Middle frontal gyrus (tissue), 1 donor: ENCODE measurements at regions not wholly inside any gene's neighbourhood (a gene's known extent, or its start where the extent isn't known, plus 50 kb on each side); places are given as distances from the start of the nearest gene placed in this dataset.
"Not testable (repeated sequence)": the region's sequence is repeated elsewhere in the genome, so short reads cannot be mapped to it uniquely, and the experiment has no call there.

Experiments
- DNase-seq: peaks from one replicate; pipeline ENCODE4 v3.0.0-alpha.2; 2015; ENCODE audit warnings: low spot score; ENCODE audit errors: extremely low spot score

GRCh38 chr9:103237571-103238109, 242.5 kb downstream of the CYLC2 start:
- DNase-seq = not testable (repeated sequence)

- DNase-seq = no peak
Observed at GRCh38 chr9:103242025-103242424, 246.9 kb downstream of the CYLC2 start.

DNA sequence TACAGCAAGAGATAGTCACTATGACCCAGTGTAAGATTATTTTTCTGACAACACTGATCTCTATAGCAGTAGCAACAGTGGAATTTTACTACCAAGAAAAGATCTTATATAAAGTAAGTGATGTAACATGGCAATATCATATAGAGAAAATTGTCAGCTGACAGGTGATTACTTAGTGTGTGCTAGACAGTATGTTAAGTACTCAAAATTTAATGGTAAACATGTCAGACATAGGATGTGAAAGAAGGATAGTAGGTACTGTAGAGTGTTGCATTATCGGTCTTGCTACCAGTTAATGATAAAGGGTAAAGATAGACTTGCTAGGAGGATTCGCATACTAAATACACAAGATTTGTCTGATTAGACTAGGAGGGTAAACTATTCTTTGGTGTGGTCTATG, 247.4 kb downstream of the CYLC2 start:
- no peak for DNase-seq

DNA sequence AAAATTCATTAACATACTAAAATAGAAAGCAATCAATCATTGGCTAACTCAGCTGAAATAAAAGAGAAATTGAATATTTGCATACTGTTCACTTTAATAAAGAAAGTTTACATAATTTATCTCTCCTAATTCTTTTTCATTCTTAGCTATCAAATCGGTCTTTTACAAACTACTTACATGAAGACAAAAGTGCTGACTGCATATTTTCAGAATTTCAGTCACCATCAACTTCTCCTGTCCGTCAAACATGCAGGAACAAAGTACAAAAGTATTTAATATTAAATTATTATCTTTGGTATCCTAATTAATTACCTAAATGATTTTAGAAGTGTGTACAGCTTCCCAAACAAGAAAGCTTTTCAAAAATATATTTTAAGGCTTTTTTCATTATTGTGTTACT, 248.4 kb downstream of the CYLC2 start:
- no peak for DNase-seq

GRCh38 chr9:103245369-103245768, 250.2 kb downstream of the CYLC2 start:
- DNase-seq = no peak

GRCh38 chr9:103261951-103262350, 266.8 kb downstream of the CYLC2 start:
- DNase-seq = no peak

- no peak for DNase-seq
Observed at GRCh38 chr9:103266064-103266463, 270.9 kb downstream of the CYLC2 start.

DNA sequence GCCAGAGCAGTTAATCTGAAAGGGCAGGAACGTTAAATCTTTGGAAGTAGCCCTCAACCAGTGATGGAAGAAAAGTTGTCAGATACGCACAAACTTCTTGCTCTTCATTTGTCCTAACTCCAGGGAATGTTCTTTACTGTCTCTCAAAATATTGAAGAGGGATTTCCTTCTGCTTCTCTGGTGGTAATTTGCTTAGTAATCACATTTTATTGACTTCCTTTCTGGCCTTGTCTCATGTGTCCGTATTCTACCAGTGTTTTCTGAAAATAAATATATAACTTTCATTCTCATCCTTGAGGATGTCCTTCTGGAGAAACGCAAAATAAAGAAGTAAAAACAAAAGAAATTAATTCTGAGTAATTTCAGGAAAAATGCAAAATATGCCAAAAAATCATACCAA, 282.1 kb downstream of the CYLC2 start:
- no peak for DNase-seq

GRCh38 chr9:103281126-103281525, 286.0 kb downstream of the CYLC2 start:
- no peak for DNase-seq

DNA sequence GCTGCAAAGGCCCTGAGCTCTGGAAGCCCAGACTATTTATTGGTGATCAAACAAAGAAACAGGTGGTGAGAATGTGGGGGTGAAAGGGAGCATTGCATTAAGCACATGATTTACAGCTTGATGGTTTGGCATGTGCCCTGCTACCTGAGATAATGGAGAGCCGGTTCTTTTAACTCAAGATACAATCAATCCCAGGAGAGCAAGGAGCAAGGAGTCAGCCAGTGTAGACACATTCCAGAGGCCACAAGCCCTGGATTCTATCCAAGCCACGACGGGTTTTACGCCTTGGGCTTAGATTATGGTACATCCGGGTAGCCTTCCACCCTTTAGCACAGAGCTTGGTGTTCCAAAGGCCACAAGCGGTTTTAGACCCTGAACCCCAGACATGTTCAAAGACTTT, 292.2 kb downstream of the CYLC2 start:
- no peak for DNase-seq

DNA sequence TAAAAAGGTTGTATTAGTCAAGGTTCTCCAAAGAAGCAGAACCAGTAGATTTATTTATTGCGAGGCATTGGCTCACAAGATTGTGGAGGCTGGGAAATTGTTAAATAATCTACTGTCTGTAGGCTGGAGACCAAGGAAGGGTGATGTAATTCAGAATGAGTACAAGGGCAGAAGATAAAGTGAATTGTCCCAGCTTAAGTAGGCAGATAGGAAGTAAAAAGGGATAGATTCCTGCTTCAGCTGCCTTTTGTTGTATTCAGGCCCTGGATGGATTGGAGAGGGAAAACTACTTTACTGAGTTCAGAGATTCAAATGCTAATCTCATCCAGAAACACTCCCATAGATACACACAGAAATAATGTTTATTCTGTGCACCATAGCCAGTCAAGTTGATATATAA, 301.1 kb downstream of the CYLC2 start:
- DNase-seq = no peak

DNA sequence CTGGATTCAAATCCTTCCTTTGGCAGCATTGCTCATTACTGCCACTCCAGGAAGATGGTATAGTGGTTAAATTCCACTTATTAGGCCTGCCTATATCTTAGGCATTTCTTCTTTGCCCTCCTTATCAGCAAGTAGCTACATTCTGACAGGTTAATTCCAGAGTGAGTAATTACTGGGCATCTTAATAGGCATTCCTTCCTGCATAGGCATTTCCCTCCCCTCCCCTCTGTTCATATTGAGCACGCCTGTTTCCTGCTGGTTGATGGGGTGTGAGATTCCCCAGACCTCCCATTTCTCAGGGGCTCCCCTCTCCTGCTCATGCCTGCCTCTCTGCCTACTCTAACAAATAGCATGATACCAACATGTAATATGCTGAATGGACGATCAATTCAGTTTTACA, 305.9 kb downstream of the CYLC2 start:
- DNase-seq = no peak

- DNase-seq = no peak
Observed at GRCh38 chr9:103304797-103305196, 309.7 kb downstream of the CYLC2 start.

GRCh38 chr9:103319979-103320378, 324.8 kb downstream of the CYLC2 start:
- DNase-seq = no peak

- no peak for DNase-seq
Observed at GRCh38 chr9:103323699-103324098, 328.6 kb downstream of the CYLC2 start.

DNA sequence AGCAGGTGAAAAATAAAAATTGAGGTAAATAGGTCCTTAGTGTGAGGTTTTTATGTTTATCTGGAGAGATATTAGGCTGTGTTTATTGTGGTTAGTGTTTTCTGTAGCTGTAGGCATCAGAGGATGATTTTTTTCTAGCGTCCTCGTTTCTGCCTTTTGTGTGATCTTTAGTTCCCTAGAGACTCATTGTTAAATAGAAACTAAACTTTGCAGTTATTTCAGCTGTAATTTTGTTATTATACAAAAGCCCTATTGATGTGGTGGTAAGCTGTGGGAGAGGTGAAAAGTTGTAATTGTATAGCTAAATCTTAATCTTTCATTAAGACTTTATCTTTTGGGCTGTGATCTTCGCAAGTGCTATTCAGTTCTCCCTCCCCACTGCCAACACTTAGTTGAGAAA, 340.3 kb downstream of the CYLC2 start:
- no peak for DNase-seq

DNA sequence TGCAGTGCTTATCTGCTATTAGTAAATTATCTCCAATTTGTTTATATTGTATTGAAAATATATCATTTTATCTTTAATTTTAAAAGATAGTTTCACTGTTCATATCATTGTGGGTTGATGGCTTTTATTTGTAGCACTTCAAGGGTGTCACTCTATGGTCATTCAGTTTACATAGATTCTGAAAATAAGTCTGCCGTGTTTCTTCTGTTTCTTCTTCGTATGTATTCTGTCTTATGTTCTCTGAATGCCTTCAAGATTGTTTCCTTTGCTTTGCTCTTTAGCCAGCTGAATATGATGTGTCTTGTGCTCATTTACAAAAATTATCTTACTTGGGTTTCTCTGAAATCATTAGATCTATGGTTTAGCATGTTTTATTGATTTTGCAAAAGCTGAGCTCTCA, 359.9 kb downstream of the CYLC2 start:
- DNase-seq = no peak

DNA sequence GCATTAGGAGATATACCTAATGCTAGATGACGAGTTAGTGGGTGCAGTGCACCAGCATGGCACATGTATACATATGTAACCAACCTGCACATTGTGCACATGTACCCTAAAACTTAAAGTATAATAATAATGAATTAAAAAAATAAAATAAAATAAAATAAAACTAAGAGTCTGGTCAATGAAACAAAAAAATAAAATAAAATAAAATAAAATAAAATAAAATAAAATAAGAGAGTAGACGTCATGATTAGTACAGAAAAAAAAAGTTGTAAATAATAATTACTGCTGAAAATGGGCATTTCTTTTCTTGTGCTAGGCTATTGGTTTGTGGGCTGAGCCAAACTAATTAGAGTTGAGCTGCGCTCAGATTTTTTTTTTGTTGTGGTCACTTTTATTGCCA, 362.8 kb downstream of the CYLC2 start:
- DNase-seq = not testable (repeated sequence)

- DNase-seq = no peak
Observed at GRCh38 chr9:103361906-103362305, 366.8 kb downstream of the CYLC2 start.

DNA sequence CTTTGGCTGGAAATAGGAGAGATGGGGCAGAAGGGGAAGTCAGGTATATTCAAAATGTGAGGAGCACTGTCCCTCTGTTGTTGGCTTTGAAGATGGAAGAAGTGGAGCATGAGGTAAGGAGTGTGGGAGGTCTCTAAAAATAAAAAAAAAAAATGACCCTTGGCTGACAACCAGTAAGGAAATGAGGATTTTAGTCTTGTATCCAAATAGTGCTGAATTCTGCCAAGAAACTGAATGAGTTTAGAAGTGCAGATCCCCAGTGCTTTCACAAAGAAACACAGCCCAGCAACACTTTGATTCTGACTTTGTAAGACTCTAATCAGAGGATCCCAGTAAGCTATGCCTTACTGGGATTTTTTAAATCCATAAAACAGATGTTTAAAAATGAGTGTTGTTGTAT, 367.9 kb downstream of the CYLC2 start:
- DNase-seq = no peak

- DNase-seq = no peak
Observed at GRCh38 chr9:103364753-103365152, 369.6 kb downstream of the CYLC2 start.

GRCh38 chr9:103371152-103371551, 376.0 kb downstream of the CYLC2 start:
- no peak for DNase-seq

DNA sequence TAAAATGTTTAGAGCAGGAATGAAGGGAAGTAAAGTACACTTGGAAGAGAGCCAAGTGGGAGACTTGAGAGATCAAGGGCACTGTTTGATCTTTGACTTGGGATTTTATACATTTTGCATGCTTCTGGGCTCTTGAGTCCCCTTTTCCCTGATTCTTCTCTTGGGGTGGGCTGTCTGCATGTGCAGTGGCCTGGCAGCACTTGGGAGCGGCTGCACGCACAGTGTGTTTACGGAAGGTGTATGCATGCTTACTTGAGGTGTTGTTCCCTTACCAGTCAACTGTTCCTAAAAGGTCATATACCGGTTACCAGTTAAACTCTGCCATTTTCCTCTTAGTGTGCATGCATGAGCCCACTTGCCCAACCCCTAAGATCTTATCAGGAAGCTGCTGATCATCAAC, 377.7 kb downstream of the CYLC2 start:
- DNase-seq = no peak

DNA sequence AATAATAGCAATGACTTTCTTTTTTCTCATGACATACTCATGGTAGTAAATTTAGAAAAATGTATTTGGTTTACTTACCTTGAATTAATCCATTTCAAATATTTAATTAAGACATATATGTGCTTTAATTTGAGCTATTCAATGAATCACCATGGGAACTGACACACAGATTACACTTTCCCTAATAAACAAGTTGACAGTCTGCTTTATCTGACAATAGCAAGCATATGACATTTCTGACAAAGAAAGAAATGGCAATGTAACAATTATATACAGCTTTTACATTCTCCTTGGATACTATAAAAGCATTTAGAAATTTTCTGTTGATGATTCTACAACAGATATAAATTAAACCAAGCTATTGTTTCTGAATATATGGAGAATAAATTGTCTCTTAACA, 382.5 kb downstream of the CYLC2 start:
- no peak for DNase-seq
